SK-N-DZ (cell line): ENCODE measurements at regions not wholly inside any gene's neighbourhood (a gene's known extent, or its start where the extent isn't known, plus 50 kb on each side); places are given as distances from the start of the nearest gene placed in this dataset.
"Not testable (repeated sequence)": the region's sequence is repeated elsewhere in the genome, so short reads cannot be mapped to it uniquely, and the experiment has no call there.

ENCODE experiments used
- DNase-seq: peaks from one replicate; pipeline ENCODE4 v3.0.0-alpha.2; 2015; ENCODE audit warnings: low spot score

DNA sequence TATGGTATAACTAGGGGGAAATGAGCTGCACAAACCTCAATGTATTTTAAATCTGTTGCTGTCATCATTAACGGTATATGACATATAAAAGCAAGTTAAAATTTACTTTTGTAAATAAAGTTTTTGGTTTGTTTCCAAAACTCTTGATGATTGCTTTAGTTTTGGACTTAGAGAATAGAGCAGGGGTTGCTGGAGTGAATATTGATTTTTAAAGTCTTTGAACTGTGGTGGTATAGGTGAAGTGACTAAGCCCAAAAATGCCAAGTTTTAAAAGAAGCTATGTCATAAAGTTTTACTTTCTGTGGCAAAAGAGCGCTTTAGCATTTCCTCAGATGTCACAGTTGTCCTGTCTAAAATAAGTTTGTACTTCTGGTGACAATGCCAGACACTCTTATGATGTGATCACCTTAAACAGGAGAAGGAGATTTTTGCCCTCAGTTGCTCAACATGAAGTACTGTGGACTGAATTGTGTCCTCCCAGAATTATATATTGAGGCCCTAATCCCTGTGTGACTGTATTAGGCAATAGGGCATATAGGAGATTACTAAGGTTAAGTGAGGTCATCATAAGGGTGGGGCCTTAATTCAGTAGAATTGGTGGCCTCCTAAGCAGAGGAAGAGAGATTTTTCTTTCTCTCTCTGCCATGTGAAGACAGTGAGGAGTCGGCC lies 175.2 kb upstream of the PLGLB1 start:
- DNase-seq, result not testable (repeated sequence)

DNA sequence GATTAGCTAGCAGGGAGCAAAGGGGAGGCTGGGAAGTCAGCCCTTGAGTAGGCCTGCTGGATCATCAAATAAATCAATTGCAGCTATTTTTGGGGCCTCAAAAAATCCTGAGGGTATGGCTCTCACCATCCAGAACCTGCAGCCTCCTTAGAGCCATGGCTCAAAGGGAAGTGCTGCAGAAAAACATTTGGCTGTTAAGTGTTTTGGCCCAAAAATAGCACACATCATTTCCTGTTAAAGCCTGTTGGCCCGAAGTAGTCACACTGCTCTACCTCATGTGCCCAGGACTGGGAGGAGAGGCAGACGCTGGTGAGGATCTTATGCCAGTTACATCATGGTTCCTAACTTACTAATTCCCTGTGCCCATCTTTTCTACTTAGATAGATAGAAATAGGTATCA lies 176.8 kb upstream of the PLGLB1 start:
- not testable (repeated sequence) for DNase-seq

DNA sequence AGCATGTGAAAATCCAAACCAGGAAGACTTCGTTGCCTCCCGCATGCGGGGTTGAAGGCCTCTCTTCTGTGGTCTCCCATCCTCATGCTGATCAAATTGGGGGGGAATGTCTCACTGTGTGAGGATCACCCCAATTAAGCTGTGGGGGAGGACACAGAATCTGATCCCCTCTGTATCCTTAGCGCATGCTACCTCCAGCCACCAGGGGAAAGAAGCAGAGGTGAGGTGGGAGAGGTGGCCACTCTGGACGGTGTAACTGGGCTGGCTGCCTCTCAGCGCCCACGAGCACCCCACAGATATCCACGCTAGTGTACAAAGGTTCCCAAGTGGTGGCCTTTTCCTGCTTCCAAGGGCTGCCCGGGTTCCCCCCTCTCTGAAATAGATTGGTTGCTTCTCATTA lies 177.6 kb upstream of the PLGLB1 start:
- DNase-seq, result not testable (repeated sequence)

DNA sequence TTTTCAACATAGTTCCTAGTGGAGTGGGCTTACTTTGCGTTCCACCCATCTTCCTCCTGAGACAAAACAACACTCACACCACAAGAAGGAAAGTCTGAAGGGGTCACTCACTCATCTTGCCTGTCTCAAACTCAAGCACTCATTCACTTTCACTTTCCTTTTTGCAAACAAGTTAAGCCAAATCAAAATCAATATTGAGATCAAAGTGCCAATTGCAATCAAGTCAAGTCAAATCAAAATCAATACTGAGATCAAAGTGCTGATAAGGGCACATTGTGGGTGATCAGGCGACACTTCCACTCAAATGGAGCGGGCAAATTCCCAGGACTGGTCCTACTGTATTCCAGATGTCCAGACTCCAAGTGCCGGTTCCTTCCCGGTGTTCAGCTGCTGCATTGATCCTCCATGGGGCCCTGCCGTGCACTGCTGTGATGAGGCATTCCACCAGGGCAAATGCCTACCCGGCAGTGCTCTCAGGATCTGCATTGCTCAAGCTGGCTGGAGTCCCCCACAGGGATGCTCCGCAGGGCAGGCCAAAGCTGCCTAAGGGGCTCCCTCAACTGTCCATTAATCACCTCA lies 183.0 kb upstream of the PLGLB1 start:
- not testable (repeated sequence) for DNase-seq

DNA sequence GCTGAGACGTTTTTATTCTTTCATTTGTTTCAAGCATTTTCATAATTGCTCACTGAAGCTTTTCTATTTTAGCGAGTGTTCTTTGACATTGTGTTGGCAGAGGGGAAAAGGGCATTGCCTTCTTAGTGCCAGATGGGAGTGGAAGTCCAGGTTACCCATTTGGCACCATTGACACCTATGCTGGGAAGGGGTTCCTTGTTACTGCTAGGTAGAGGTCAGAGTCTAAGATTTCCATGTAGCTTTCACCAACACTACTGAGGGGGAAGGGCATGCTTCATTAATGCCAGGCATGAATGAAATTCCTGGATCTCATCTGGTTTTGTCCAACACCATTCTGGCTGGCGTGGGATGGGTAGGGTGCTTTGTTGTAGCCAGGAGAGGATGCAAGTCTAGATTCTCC lies 191.3 kb upstream of the PLGLB1 start:
- DNase-seq, result not testable (repeated sequence)

DNA sequence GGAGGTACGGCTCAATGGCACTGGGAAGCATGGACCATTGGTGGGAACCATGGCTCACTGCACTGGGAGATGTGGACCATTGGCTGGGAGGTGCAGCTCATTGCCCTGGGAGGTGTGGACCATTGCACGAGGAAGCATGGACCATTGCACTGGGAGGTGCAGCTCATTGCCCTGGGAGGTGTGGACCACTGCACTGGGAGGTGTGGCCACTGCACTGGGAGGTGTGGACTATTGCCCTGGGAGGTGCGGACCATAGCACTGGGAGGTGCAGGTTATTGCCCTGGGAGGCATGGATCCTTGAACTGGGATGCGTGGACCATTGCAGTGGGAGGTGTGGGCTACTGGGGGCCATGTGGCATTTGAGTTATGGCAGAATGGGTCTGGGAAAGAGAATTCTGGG lies 195.4 kb upstream of the PLGLB1 start:
- DNase-seq, result not testable (repeated sequence)

DNA sequence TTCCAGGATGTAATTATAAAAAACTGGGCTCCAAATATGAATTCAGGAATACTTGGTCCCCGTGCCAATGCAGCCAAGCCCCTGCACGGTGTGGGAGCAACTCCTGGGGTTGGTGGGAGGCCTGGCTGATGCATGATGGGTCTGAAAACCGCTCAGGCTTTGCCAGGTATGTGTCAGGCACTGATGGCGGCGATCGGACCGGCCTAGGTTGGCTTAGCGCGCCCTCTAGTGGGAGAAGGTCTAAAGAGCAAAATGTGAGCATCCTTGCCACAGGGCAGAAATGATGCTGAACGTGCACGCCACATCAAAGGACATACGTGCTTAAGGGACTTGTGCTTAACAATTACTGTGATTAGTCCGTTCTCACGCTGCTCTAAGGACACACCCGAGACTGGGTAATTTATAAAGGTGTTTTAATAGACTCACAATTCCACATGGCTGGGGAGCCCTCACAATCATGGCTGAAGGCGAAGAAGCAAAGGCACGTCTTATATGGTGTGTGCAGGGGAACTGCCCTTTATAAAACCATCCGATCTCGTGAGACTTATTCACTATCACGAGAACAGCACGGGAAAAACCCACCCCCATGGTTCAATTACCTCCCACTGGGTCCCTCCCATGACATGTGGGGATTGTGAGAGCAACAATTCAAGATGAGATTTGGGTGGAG lies 196.2 kb upstream of the PLGLB1 start:
- not testable (repeated sequence) for DNase-seq

DNA sequence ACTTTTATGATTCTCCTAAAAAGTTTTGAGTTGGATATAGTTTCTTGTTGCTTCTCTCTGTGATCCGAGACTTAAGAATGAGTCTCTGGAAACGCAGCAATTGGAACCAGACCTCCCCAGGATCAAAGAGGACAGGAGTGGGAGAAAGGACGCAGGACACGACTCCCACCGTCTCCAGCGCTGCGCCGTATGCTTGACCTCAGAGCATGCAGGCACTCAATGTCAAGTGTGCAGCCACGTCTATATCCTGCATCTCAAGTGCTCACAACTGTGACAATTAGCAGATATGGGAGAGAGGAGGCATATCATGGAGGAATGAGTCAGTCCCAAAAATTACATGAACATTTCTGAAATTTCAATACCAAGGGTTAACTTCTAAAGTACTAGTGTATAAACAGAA lies 199.0 kb upstream of the PLGLB1 start:
- DNase-seq, result not testable (repeated sequence)

DNA sequence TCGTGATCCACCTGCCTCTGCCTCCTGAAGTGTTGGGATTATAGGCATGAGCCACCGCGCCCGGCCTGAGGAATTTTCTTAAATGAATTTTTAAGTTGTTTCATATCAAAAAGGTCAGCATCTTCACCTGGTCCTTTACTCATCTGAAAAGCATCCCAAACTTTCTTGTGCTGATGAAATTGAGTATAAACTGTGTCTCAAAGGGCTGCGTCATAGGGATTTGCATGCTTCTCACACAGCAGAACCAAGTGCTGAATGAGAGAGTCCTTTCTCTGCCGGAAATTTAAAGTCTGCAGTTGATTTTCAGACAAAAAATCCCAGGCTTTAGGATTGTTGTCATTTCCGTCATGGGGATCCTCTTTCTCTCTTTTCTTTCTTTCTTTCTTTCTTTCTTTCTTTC lies 200.5 kb upstream of the PLGLB1 start:
- DNase-seq, result not testable (repeated sequence)

DNA sequence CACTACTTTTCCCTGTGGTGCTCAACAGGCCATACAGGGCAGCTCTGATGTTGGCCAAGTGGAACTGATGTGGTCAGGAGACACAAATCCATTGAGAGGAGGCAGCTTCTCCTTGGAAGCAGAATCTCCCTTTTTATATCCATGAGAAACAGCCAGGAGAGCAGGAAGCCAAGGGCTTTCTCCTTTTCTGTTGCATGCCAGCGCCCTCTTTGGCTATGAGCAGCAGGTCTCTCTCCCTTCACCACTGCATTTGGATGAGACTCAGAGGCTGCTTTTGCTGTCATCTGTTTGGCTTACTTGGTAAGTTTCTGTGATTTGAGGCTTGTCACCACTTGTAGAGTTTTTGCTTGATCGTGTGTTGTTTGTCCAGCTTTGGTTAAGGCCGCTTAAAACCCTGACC lies 202.2 kb upstream of the PLGLB1 start:
- not testable (repeated sequence) for DNase-seq

DNA sequence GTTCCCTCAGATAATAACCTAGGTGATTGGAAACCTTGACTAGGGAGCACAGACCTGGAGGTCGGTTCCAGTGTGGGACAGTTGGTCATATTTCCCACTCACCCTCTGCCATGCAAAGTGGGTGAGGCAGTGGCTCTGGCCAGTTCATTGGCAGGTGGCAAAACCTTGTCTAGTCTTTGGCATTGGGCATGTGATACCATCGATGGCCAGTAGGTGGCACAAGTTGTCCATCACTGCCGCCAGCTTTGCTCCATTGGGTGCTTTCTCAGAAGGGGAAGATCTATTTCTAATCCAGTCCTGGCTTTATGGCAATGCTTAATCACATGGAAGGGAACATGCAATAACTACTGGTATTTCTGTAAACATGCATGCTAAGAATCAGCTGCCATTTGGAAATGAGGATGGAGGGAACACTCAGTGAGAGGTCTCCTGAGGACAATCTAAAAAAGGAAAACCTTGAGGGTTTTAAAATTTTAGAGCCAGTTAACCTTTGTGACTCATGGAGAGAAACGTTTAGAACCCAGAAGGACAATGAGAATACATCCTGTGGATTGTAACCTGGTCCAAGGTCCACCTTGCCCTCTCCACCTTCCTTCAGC lies 207.5 kb upstream of the PLGLB1 start:
- not testable (repeated sequence) for DNase-seq

DNA sequence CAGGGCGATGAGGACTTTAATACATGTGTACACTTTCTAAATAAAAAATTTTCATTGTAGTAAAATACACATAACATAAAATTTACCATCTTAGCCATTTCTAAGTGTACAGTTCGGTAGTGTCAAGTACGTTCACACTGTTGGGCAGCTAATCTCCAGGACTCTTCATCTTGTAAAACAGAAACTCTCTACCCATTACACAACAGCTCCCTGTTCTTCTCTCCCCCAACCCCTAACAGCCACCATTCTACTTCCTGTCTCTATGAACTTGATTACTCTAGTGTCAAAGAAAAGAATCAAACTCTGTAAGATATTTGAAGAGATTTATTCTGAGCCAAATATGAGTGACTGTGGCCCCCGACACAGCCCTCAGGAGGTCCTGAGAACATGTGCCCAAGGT lies 208.3 kb upstream of the PLGLB1 start:
- DNase-seq, result not testable (repeated sequence)

DNA sequence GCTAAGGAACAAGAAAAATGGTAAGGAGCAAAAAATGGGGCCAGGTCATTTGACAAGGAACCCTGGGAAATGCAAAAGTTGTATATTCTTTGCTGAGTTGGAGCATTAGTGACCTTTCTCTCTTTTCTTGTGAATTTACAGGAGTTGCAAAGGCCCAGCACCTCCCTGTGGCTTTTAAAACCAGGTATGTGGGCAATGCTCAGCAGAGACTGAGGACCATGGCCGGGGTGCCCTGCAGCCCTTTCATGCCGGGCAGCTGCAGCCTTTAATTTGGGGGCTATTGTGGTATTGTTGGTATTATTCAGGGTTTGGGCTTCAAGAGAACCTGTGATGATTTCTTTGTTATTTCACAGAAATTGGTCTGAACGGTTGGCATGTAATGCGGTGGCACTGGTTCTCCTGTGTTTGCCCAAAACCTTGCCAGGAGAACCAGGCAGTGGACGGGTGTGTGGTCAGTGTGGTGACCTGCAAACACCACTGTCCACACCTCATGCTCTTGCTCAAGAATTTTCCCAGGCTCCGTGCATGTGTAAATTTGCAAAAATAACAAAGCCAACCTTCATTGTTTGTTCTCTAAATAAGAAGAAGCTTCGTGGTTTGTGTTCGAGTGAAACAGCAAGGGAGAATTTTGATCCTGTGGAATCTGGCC lies 213.8 kb upstream of the PLGLB1 start:
- not testable (repeated sequence) for DNase-seq

DNA sequence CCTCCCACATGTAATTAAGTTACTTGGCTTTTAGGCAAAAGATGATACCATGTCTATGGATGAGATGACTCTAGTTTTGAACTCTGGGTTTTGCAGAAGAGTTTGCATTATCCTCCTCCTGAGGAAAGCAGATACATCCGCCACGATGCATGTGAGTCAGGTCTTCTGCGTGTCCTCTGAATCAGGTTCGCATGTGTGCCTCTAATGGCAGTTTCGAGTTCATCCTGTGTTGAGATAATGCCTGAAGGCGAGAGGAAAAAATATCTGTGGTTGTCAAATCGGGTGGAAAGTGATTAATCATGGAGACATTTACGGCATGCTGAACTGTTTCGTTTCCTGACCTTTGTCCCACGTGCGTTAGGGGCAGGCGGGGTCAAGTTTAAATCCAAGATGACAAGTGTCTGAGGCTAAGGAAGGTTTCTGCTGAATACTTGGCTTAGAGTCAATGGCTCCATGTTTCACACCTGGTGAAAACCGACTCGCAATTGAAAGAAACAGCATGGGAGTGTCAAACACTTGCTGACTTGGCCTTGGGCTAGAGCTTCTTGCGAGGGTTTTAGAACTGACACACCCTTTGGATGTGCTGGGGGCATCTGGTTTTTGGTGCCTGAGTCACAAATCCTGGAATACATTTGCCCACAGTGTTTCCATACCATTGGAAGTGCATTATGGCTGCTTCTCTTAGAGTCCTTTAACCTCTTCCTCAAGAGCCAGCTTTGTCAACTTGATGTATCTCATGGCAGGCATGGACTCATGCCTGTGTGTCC lies 216.1 kb upstream of the PLGLB1 start:
- not testable (repeated sequence) for DNase-seq

DNA sequence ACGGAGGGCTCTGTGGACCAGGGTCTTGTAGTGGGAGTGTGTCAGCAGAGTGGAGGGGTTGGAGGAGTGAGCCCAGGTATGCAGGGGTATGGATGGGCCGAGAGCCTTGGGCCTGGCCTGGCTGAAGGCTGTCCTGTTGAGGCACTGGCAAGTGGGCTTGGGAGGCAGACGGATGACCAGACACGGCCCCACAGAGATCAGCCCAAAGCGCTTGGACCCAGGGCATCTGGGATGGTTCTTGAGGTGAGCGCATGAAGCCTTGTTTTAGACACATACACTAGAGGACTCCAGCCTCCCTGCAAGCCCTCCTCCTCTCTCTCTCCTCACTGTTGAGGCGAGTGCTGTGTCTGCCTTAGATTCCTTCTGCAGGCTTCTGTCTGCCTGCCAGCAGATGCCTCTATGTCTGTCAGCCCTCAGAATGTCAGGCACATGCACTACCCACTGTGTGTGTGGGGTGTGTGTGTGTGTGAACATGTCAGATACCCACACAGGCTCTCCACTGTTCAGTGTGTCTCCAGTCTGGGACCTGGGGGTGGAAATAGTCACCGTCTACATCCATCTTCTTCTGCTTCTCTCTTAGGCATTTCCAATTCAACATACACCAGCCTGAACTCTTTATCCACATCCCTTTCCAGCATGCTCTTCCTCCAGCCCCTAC lies 218.0 kb upstream of the PLGLB1 start:
- not testable (repeated sequence) for DNase-seq

DNA sequence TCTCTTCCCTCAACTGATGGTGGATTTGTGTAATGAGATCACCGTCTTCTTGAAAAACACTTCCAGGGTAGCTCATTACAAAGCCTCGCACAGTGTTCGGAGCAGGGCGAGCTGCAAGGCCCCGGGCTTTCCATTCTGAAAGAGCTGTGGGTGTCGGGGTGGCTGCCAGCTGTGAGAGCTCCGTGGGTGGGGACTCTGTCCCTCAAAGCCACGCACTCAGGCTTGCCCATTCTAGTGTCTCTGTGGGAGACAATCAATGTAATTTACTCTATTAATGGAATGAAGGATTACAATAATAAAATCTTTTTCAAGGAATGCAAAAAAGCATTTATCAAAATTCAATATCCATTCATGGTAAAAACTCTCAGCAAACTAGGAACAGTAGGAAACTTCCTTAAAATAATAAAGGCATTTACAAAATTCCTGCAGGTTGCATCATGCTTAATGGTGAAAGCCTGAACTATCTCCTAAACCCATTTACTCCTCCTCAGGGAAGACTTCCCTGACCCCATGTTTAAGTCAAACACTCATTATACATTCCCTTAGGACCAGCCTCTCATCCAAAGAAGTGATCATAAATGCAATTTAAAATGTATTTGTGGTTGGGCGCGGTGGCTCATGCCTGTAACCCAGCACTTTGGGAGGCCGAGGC lies 224.5 kb upstream of the PLGLB1 start:
- not testable (repeated sequence) for DNase-seq

DNA sequence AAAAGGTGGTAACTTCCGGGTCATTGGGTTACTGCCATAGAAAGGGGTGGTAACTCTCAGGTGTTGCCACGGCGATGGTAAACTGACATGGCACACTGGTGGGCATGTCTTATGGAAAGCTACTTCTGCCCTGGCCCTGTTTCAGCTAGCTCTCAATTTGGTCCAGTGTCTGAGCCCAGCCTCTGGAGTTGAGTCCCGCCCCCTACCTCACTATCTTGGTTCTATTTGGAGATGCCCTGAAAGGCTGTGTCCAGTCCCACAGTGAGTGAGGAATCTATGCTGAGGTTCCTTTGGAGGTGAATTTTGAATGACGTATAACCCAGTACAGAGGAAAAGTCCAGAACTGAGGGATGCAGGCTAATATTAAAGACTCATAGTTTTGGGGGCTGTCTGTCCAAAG lies 230.4 kb upstream of the PLGLB1 start:
- not testable (repeated sequence) for DNase-seq

DNA sequence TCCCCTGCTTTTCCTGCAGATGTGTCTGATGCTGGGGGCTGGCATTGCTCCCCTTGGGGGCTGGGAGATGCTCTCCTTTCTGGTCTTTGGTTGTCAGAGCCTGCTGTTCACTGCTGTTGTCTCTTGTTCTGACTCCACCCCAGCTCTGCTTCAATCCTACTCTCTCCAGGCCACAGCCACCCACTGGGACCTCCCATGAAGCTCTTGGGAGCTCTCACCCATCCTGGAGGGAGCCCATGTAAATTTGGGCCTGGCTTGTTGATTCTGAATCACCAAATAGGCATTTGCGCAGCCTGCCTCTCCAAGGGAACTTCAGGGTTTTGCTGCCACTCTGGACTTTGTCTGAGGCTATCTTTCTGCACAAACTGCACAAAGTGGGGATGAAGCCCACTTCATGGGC lies 232.9 kb upstream of the PLGLB1 start:
- DNase-seq, result not testable (repeated sequence)

DNA sequence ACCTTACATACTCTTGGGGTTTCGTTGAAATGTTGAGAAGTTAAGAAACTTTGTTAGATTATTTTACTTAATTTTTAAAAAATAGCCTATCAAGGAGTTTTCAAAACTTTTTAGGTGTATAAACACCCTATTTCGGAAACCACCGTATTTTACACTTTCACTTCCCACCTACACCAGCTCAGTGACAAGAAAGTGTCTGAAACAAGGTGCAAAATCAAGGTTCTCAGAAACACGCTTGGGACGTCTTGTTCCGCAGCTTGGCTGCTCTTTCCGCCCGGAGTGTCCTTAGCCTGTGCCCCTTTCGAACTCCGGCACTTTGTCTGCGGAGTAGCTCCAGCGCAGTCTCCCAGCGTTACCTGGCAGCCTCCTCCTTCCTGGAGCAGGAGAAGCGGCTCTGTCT lies 233.8 kb upstream of the PLGLB1 start:
- not testable (repeated sequence) for DNase-seq

DNA sequence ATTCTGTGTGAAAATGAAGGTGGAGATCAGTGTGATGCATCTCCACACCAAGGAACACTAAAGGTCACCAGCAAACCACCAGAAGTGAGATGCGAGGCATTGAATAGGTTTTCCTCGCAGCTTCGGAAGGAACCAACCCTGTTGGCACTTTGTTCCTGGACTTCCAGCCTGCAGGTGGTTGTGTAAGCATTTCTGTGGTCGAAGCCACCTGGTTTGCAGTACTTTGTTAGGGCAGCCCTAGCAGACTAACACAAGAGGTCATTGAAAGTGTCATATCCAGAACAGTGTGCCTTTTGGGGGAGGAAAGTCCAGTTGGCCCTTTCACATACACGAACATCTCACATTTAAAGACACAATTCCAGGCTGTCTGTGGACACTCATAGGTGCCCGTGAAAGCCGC lies 237.2 kb upstream of the PLGLB1 start:
- DNase-seq, result not testable (repeated sequence)
